Neural progenitor cell (in vitro differentiated cells): ENCODE measurements at regions not wholly inside any gene's neighbourhood (a gene's known extent, or its start where the extent isn't known, plus 50 kb on each side); places are given as distances from the start of the nearest gene placed in this dataset.

Source experiments
- EZH2 ChIP-seq: fragments of 200-600 bp; sonication (generic); IDR thresholded peaks from 2 replicates; pipeline ENCODE4 v1.6.1; 2017; ENCODE audit warnings: antibody characterized with exemption, mild to moderate bottlenecking, moderate library complexity
- TF ChIP-seq, protein P1 (sequence below): fragments of 200-600 bp; sonication (generic); IDR thresholded peaks from 2 replicates; pipeline ENCODE4 v1.5.1; 2017; ENCODE audit warnings: antibody characterized with exemption, mild to moderate bottlenecking

- TF ChIP-seq, protein P1, sequence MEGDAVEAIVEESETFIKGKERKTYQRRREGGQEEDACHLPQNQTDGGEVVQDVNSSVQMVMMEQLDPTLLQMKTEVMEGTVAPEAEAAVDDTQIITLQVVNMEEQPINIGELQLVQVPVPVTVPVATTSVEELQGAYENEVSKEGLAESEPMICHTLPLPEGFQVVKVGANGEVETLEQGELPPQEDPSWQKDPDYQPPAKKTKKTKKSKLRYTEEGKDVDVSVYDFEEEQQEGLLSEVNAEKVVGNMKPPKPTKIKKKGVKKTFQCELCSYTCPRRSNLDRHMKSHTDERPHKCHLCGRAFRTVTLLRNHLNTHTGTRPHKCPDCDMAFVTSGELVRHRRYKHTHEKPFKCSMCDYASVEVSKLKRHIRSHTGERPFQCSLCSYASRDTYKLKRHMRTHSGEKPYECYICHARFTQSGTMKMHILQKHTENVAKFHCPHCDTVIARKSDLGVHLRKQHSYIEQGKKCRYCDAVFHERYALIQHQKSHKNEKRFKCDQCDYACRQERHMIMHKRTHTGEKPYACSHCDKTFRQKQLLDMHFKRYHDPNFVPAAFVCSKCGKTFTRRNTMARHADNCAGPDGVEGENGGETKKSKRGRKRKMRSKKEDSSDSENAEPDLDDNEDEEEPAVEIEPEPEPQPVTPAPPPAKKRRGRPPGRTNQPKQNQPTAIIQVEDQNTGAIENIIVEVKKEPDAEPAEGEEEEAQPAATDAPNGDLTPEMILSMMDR = no peak
- TF ChIP-seq EZH2 = no peak
These were observed 206.8 kb upstream of the PLXNA2 start for GRCh38 chr1:208450958-208451357.
